Gastroesophageal sphincter (tissue), 3 donors: ENCODE measurements at regions not wholly inside any gene's neighbourhood (a gene's known extent, or its start where the extent isn't known, plus 50 kb on each side); places are given as distances from the start of the nearest gene placed in this dataset.

Experiments
- CTCF ChIP-seq, 4 experiments: fragments of 200-600 bp in 2 of 4; fragments of 450-650 bp in 2 of 4; sonication (generic) in 1 of 4; IDR thresholded peaks; one replicate each; pipeline ENCODE4 v1.5.1; 2017 to 2019; ENCODE audit warnings: antibody characterized with exemption in 4 of 4, mild to moderate bottlenecking in 2 of 4, moderate library complexity in 2 of 4
- EP300 ChIP-seq: sonication (generic); formaldehyde crosslinking; IDR thresholded peaks from one replicate; pipeline ENCODE4 v1.6.1; 2017; ENCODE audit warnings: antibody characterized with exemption, mild to moderate bottlenecking
- POLR2A ChIP-seq, 2 donors: fragments of 450-650 bp; IDR thresholded peaks; one replicate each; pipeline ENCODE4 v1.6.1; 2017; ENCODE audit warnings: antibody characterized with exemption in 2 of 2, mild to moderate bottlenecking in 2 of 2, moderate library complexity in 1 of 2
- POLR2AphosphoS5 ChIP-seq: sonication (generic); formaldehyde crosslinking; IDR thresholded peaks from one replicate; pipeline ENCODE4 v1.6.1; 2017; ENCODE audit warnings: antibody characterized with exemption

- TF ChIP-seq CTCF (IDR thresholded peaks at IDR 0.05) (no peak), POLR2A (IDR thresholded peaks at IDR 0.05) (no peak), POLR2AphosphoS5 (no peak), EP300 (no peak)
Measured at GRCh38 chr10:111175787-111176186, 99.0 kb downstream of the ADRA2A start.
